ENCODE measurements at regions not wholly inside any gene's neighbourhood (a gene's known extent, or its start where the extent isn't known, plus 50 kb on each side); places are given as distances from the start of the nearest gene placed in this dataset.
"Not testable (repeated sequence)": the region's sequence is repeated elsewhere in the genome, so short reads cannot be mapped to it uniquely, and the experiment has no call there.

GRCh38 chr11:96817482-96818399, 427.9 kb downstream of the JRKL start:
- DNase-seq (ENCODE audit: low read depth), result no peak
- TF ChIP-seq CTCF (IDR thresholded peaks at IDR 0.05; ENCODE audit: insufficient read depth, low read length), result no peak
- H3K4me3 ChIP-seq (ENCODE audit: low read depth, low read length), result no peak overlapping the region

- peak; percentile 26 for TF ChIP-seq CTCF (IDR thresholded peaks at IDR 0.05; ENCODE audit: insufficient read depth, low read length)
- H3K4me3 ChIP-seq (ENCODE audit: low read depth, low read length), result no peak overlapping the region
- peak; percentile 45 for DNase-seq (ENCODE audit: low read depth)
Measured at GRCh38 chr11:96827164-96827563, 437.4 kb downstream of the JRKL start.

GRCh38 chr11:96841792-96842191, 452.0 kb downstream of the JRKL start:
- DNase-seq (ENCODE audit: low read depth), result no peak
- no peak for TF ChIP-seq CTCF (IDR thresholded peaks at IDR 0.05; ENCODE audit: insufficient read depth, low read length)

GRCh38 chr11:96842731-96843130, 452.9 kb downstream of the JRKL start:
- no peak overlapping the region for H3K4me3 ChIP-seq (ENCODE audit: low read depth, low read length)
- DNase-seq (ENCODE audit: low read depth), result no peak
- TF ChIP-seq CTCF (IDR thresholded peaks at IDR 0.05; ENCODE audit: insufficient read depth, low read length), result no peak

More at GRCh38 chr11:96841792-96842191, 452.0 kb downstream of the JRKL start:
- H3K4me3 ChIP-seq (ENCODE audit: low read depth, low read length), result no peak overlapping the region

- DNase-seq (ENCODE audit: low read depth), result no peak
- H3K4me3 ChIP-seq (ENCODE audit: low read depth, low read length), result no peak overlapping the region
- TF ChIP-seq CTCF (IDR thresholded peaks at IDR 0.05; ENCODE audit: insufficient read depth, low read length), result no peak
Measured at GRCh38 chr11:96854425-96854824, 464.6 kb downstream of the JRKL start.

GRCh38 chr11:96861722-96862121, 471.9 kb downstream of the JRKL start:
- not testable (repeated sequence) for DNase-seq (ENCODE audit: low read depth); H3K4me3 ChIP-seq (ENCODE audit: low read depth, low read length)

GRCh38 chr11:96863520-96863919, 473.7 kb downstream of the JRKL start:
- no peak overlapping the region for H3K4me3 ChIP-seq (ENCODE audit: low read depth, low read length)
- no peak for TF ChIP-seq CTCF (IDR thresholded peaks at IDR 0.05; ENCODE audit: insufficient read depth, low read length)
- DNase-seq (ENCODE audit: low read depth), result peak; percentile 5

Measured in fibroblast of the aortic adventitia (primary cell).